Activated naive CD4-positive, alpha-beta T cell treated with anti-CD3 and anti-CD28 coated beads for 36 hours (primary cell): ENCODE measurements at regions not wholly inside any gene's neighbourhood (a gene's known extent, or its start where the extent isn't known, plus 50 kb on each side); places are given as distances from the start of the nearest gene placed in this dataset.

ENCODE experiments used
- CTCF ChIA-PET: fragments of 350-600 bp; sonication (Branson Sonifier 250); formaldehyde crosslinking; loops from one replicate; lab custom pipeline; 2021; ENCODE audit warnings: antibody characterized with exemption; lab: Charles Lee
- DNase-seq: peaks from one replicate; pipeline ENCODE4 v3.0.0-alpha.2; 2020
- H3K27ac Mint-ChIP-seq: one replicate; pipeline ENCODE4 v1.8.0; 2021; ENCODE audit warnings: mild to moderate bottlenecking, mixed read lengths
- H3K27me3 Mint-ChIP-seq: one replicate; pipeline ENCODE4 v1.8.0; 2021; ENCODE audit warnings: low read depth, mixed read lengths
- H3K36me3 Mint-ChIP-seq: one replicate; pipeline ENCODE4 v1.8.0; 2021; ENCODE audit warnings: low read depth, mixed read lengths
- H3K4me1 Mint-ChIP-seq: one replicate; pipeline ENCODE4 v1.8.0; 2021; ENCODE audit warnings: low read depth, mixed read lengths
- H3K4me3 Mint-ChIP-seq: one replicate; pipeline ENCODE4 v1.8.0; 2021; ENCODE audit warnings: mild to moderate bottlenecking, moderate library complexity, mixed read lengths
- H3K9me3 Mint-ChIP-seq: one replicate; pipeline ENCODE4 v1.8.0; 2021; ENCODE audit warnings: mixed read lengths
- intact Hi-C: fragments of 100-400 bp; cut with micrococcal nuclease; formaldehyde crosslinking; loops from one replicate; pipeline ENCODE4 v1.15.1; 2023

- Mint-ChIP-seq H3K4me1 (no peaks in the 10 kb centered on the region), H3K27me3 (no peaks in the 10 kb centered on the region), H3K9me3 (peaks cover 3% of the 10 kb centered on the region), H3K27ac (no peak overlapping the region), H3K36me3 (no peaks in the 10 kb centered on the region), H3K4me3 (no peak overlapping the region)
- DNase-seq = no peak
- intact Hi-C loops = no loop called here
- CTCF ChIA-PET = no interaction called here
These were observed 702.2 kb upstream of the NRXN1 start for GRCh38 chr2:51734115-51734514.

GRCh38 chr2:51723691-51724090, 691.8 kb upstream of the NRXN1 start:
- DNase-seq = no peak
- H3K27me3 Mint-ChIP-seq = no peaks in the 10 kb centered on the region
- no peak overlapping the region for H3K27ac Mint-ChIP-seq
- peaks cover 12% of the 10 kb centered on the region for H3K9me3 Mint-ChIP-seq
- H3K36me3 Mint-ChIP-seq = no peaks in the 10 kb centered on the region
- no peak overlapping the region for H3K4me3 Mint-ChIP-seq
- no peaks in the 10 kb centered on the region for H3K4me1 Mint-ChIP-seq
- intact Hi-C loops = no loop called here
- CTCF ChIA-PET = no interaction called here

- Mint-ChIP-seq H3K36me3 (no peaks in the 10 kb centered on the region), H3K27me3 (no peaks in the 10 kb centered on the region), H3K4me3 (no peak overlapping the region), H3K9me3 (peaks cover 12% of the 10 kb centered on the region), H3K27ac (no peak overlapping the region), H3K4me1 (no peaks in the 10 kb centered on the region)
- DNase-seq = no peak
- CTCF ChIA-PET = interaction anchor here (0.6 kb wide), 1 partner anchor 1048 kb away, joined by 3 read pairs; no protein-coding TSS in a partner anchor
- intact Hi-C loops = no loop called here
These were observed 690.4 kb upstream of the NRXN1 start for GRCh38 chr2:51722311-51722710.

- H3K9me3 Mint-ChIP-seq = peaks cover 12% of the 10 kb centered on the region
- no peak overlapping the region for H3K4me3 Mint-ChIP-seq
- H3K27ac Mint-ChIP-seq = no peak overlapping the region
- intact Hi-C loops = no loop called here
- CTCF ChIA-PET = no interaction called here
- no peak for DNase-seq
- no peaks in the 10 kb centered on the region for H3K4me1 Mint-ChIP-seq
- no peaks in the 10 kb centered on the region for H3K36me3 Mint-ChIP-seq
- H3K27me3 Mint-ChIP-seq = no peaks in the 10 kb centered on the region
These were observed 688.9 kb upstream of the NRXN1 start for GRCh38 chr2:51720826-51721225.

GRCh38 chr2:51718881-51719280, 686.9 kb upstream of the NRXN1 start:
- no peak overlapping the region for H3K4me3 Mint-ChIP-seq
- no peaks in the 10 kb centered on the region for H3K36me3 Mint-ChIP-seq
- no peak for DNase-seq
- H3K27ac Mint-ChIP-seq = no peak overlapping the region
- CTCF ChIA-PET = interaction anchor here (0.5 kb wide), 1 partner anchor 175 kb away, joined by 5 read pairs; no protein-coding TSS in a partner anchor
- H3K9me3 Mint-ChIP-seq = peaks cover 12% of the 10 kb centered on the region
- H3K4me1 Mint-ChIP-seq = no peaks in the 10 kb centered on the region
- no peaks in the 10 kb centered on the region for H3K27me3 Mint-ChIP-seq
- intact Hi-C loops = no loop called here

GRCh38 chr2:51717312-51717711, 685.4 kb upstream of the NRXN1 start:
- H3K9me3 Mint-ChIP-seq = peaks cover 9% of the 10 kb centered on the region
- CTCF ChIA-PET = no interaction called here
- no peak for DNase-seq

GRCh38 chr2:51711766-51712165, 679.8 kb upstream of the NRXN1 start:
- no peak overlapping the region for H3K4me3 Mint-ChIP-seq
- no peaks in the 10 kb centered on the region for H3K36me3 Mint-ChIP-seq
- peaks cover 8% of the 10 kb centered on the region for H3K9me3 Mint-ChIP-seq
- H3K4me1 Mint-ChIP-seq = no peaks in the 10 kb centered on the region
- DNase-seq = no peak
- no peak overlapping the region for H3K27ac Mint-ChIP-seq
- CTCF ChIA-PET = no interaction called here
- intact Hi-C loops = no loop called here
- H3K27me3 Mint-ChIP-seq = no peaks in the 10 kb centered on the region

More at GRCh38 chr2:51717312-51717711, 685.4 kb upstream of the NRXN1 start:
- no peak overlapping the region for H3K4me3 Mint-ChIP-seq
- intact Hi-C loops = no loop called here
- H3K4me1 Mint-ChIP-seq = no peaks in the 10 kb centered on the region
- no peaks in the 10 kb centered on the region for H3K27me3 Mint-ChIP-seq
- H3K36me3 Mint-ChIP-seq = no peaks in the 10 kb centered on the region
- H3K27ac Mint-ChIP-seq = no peak overlapping the region

- H3K4me3 Mint-ChIP-seq = no peak overlapping the region
- no peak for DNase-seq
- H3K27me3 Mint-ChIP-seq = no peaks in the 10 kb centered on the region
- no peak overlapping the region for H3K27ac Mint-ChIP-seq
- intact Hi-C loops = no loop called here
- CTCF ChIA-PET = no interaction called here
- no peaks in the 10 kb centered on the region for H3K4me1 Mint-ChIP-seq
- H3K36me3 Mint-ChIP-seq = no peaks in the 10 kb centered on the region
- H3K9me3 Mint-ChIP-seq = peaks cover 8% of the 10 kb centered on the region
These were observed 678.3 kb upstream of the NRXN1 start for GRCh38 chr2:51710222-51710621.

- Mint-ChIP-seq H3K36me3 (no peaks in the 10 kb centered on the region), H3K4me1 (no peaks in the 10 kb centered on the region), H3K27ac (no peak overlapping the region), H3K27me3 (no peaks in the 10 kb centered on the region), H3K9me3 (peaks cover 5% of the 10 kb centered on the region), H3K4me3 (no peak overlapping the region)
- CTCF ChIA-PET = no interaction called here
- no peak for DNase-seq
- intact Hi-C loops = loop anchor here (10.0 kb wide), 1 partner anchor 1183 kb away; no protein-coding TSS in a partner anchor
These were observed 675.7 kb upstream of the NRXN1 start for GRCh38 chr2:51707625-51708024.

- Mint-ChIP-seq H3K36me3 (no peaks in the 10 kb centered on the region), H3K27me3 (no peaks in the 10 kb centered on the region), H3K9me3 (peaks cover 7% of the 10 kb centered on the region), H3K4me3 (no peak overlapping the region), H3K4me1 (no peaks in the 10 kb centered on the region), H3K27ac (no peak overlapping the region)
- intact Hi-C loops = loop anchor here (10.0 kb wide), 1 partner anchor 1181 kb away; no protein-coding TSS in a partner anchor
- DNase-seq = no peak
- CTCF ChIA-PET = no interaction called here
These were observed 674.3 kb upstream of the NRXN1 start for GRCh38 chr2:51706220-51706619.

- Mint-ChIP-seq H3K4me3 (no peak overlapping the region), H3K4me1 (no peaks in the 10 kb centered on the region), H3K36me3 (no peaks in the 10 kb centered on the region), H3K27me3 (no peaks in the 10 kb centered on the region), H3K9me3 (peaks cover 7% of the 10 kb centered on the region), H3K27ac (no peak overlapping the region)
- CTCF ChIA-PET = no interaction called here
- no peak for DNase-seq
- intact Hi-C loops = loop anchor here (10.0 kb wide), 1 partner anchor 1181 kb away; no protein-coding TSS in a partner anchor
These were observed 673.5 kb upstream of the NRXN1 start for GRCh38 chr2:51705417-51705816.

- Mint-ChIP-seq H3K36me3 (no peaks in the 10 kb centered on the region), H3K4me1 (no peaks in the 10 kb centered on the region), H3K9me3 (peaks cover 3% of the 10 kb centered on the region), H3K27me3 (no peaks in the 10 kb centered on the region), H3K27ac (no peak overlapping the region), H3K4me3 (no peak overlapping the region)
- CTCF ChIA-PET = no interaction called here
- intact Hi-C loops = no loop called here
- no peak for DNase-seq
These were observed 666.1 kb upstream of the NRXN1 start for GRCh38 chr2:51698021-51698420.

- intact Hi-C loops = no loop called here
- Mint-ChIP-seq H3K27ac (no peak overlapping the region), H3K4me1 (no peaks in the 10 kb centered on the region), H3K9me3 (peaks cover 2% of the 10 kb centered on the region), H3K27me3 (no peaks in the 10 kb centered on the region), H3K4me3 (no peak overlapping the region), H3K36me3 (no peaks in the 10 kb centered on the region)
- no peak for DNase-seq
- CTCF ChIA-PET = no interaction called here
These were observed 665.2 kb upstream of the NRXN1 start for GRCh38 chr2:51697095-51697494.
